Hepatocyte (in vitro differentiated cells): ENCODE measurements at regions not wholly inside any gene's neighbourhood (a gene's known extent, or its start where the extent isn't known, plus 50 kb on each side); places are given as distances from the start of the nearest gene placed in this dataset.
"Not testable (repeated sequence)": the region's sequence is repeated elsewhere in the genome, so short reads cannot be mapped to it uniquely, and the experiment has no call there.

Source experiments
- EZH2 ChIP-seq: fragments of 200-600 bp; sonication (generic); IDR thresholded peaks from 2 replicates; pipeline ENCODE4 v1.6.1; 2016; ENCODE audit warnings: antibody characterized with exemption, mild to moderate bottlenecking, borderline replicate concordance
- EZH2phosphoT487 ChIP-seq: fragments of 200-600 bp; sonication (generic); IDR thresholded peaks from one replicate; pipeline ENCODE4 v1.6.1; 2018; ENCODE audit warnings: antibody characterized with exemption, mild to moderate bottlenecking, low read depth, moderate library complexity; ENCODE audit not compliant: unreplicated experiment, severe bottlenecking
- TF ChIP-seq, protein P1 (sequence below): fragments of 200-600 bp; sonication (generic); IDR thresholded peaks from 2 replicates; pipeline ENCODE4 v1.5.1; 2016; ENCODE audit warnings: antibody characterized with exemption, mild to moderate bottlenecking; ENCODE audit not compliant: poor library complexity

GRCh38 chr11:37246092-37246491, 648.1 kb upstream of the RAG2 start:
- TF ChIP-seq EZH2, EZH2phosphoT487: not testable (repeated sequence)
- TF ChIP-seq, protein P1, sequence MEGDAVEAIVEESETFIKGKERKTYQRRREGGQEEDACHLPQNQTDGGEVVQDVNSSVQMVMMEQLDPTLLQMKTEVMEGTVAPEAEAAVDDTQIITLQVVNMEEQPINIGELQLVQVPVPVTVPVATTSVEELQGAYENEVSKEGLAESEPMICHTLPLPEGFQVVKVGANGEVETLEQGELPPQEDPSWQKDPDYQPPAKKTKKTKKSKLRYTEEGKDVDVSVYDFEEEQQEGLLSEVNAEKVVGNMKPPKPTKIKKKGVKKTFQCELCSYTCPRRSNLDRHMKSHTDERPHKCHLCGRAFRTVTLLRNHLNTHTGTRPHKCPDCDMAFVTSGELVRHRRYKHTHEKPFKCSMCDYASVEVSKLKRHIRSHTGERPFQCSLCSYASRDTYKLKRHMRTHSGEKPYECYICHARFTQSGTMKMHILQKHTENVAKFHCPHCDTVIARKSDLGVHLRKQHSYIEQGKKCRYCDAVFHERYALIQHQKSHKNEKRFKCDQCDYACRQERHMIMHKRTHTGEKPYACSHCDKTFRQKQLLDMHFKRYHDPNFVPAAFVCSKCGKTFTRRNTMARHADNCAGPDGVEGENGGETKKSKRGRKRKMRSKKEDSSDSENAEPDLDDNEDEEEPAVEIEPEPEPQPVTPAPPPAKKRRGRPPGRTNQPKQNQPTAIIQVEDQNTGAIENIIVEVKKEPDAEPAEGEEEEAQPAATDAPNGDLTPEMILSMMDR = not testable (repeated sequence)
